OCI-LY3 (cell line): ENCODE measurements at regions not wholly inside any gene's neighbourhood (a gene's known extent, or its start where the extent isn't known, plus 50 kb on each side); places are given as distances from the start of the nearest gene placed in this dataset.

ENCODE experiments used
- H2AFZ ChIP-seq: fragments of 200-600, 300-600 bp; shearing (Covaris generic); 2 replicates; pipeline ENCODE4 v1.6.0; 2014; ENCODE audit warnings: antibody characterized with exemption, low read depth, low read length
- H3K27ac ChIP-seq: fragments of 200-600, 300-600 bp; sonication (generic); 2 replicates; pipeline ENCODE4 v1.5.1; 2014; ENCODE audit warnings: mild to moderate bottlenecking, low read length, moderate library complexity, mixed read lengths
- H3K27me3 ChIP-seq: fragments of 200-600, 300-600 bp; sonication (generic); 2 replicates; pipeline ENCODE4 v1.6.1; 2014; ENCODE audit warnings: low read depth, low read length, mixed read lengths
- H3K36me3 ChIP-seq: fragments of 200-600, 300-600 bp; sonication (generic); replicated peaks from 2 replicates; pipeline ENCODE3; 2014; ENCODE audit warnings: low read depth, low read length, mixed read lengths
- H3K4me1 ChIP-seq: fragments of 300-600, 200-600 bp; sonication (generic); 2 replicates; pipeline ENCODE4 v1.6.1; 2014; ENCODE audit warnings: low read length, mixed read lengths
- H3K4me2 ChIP-seq: fragments of 200-600, 300-600 bp; sonication (generic); 2 replicates; pipeline ENCODE4 v1.6.1; 2014; ENCODE audit warnings: low read length, mixed read lengths
- H3K4me3 ChIP-seq: fragments of 300-600, 200-600 bp; sonication (generic); 2 replicates; pipeline ENCODE4 v1.5.1; 2014; ENCODE audit warnings: antibody characterized with exemption, mild to moderate bottlenecking, low read length, moderate library complexity
- H3K79me2 ChIP-seq: fragments of 300-600, 200-600 bp; shearing (Covaris generic); 2 replicates; pipeline ENCODE4 v1.6.1; 2014; ENCODE audit warnings: mild to moderate bottlenecking, low read length, mixed read lengths
- H3K9ac ChIP-seq: fragments of 300-600, 200-600 bp; shearing (Covaris generic); 2 replicates; pipeline ENCODE4 v1.6.0; 2014; ENCODE audit warnings: mild to moderate bottlenecking, low read length, moderate library complexity
- H3K9me3 ChIP-seq: fragments of 200-600, 300-600 bp; shearing (Covaris generic); 2 replicates; pipeline ENCODE4 v1.6.1; 2014; ENCODE audit warnings: low read length, mixed read lengths; ENCODE audit not compliant: insufficient read depth
- H4K20me1 ChIP-seq: fragments of 200-600, 300-600 bp; sonication (generic); 2 replicates; pipeline ENCODE4 v1.6.1; 2016; ENCODE audit warnings: low read length, mixed read lengths; ENCODE audit not compliant: insufficient read depth
- CTCF ChIP-seq: fragments of 200-600, 300-600 bp; sonication (generic); IDR thresholded peaks from 2 replicates; pipeline ENCODE4 v1.5.1; 2014; ENCODE audit warnings: antibody characterized with exemption, low read length, low read depth
- EZH2phosphoT487 ChIP-seq: fragments of 200-600 bp; shearing (Covaris generic); IDR thresholded peaks from 2 replicates; pipeline ENCODE4 v1.6.1; 2018; ENCODE audit warnings: antibody characterized with exemption, mixed run types, low read depth

GRCh38 chr13:23513455-23513854 is 56.8 kb upstream of the TNFRSF19 start:
- no peaks in the 10 kb centered on the region for H3K36me3 ChIP-seq
- H2AFZ ChIP-seq, result no peak overlapping the region
- H3K9ac ChIP-seq, result no peak overlapping the region
- no peaks in the 10 kb centered on the region for H3K9me3 ChIP-seq
- no peaks in the 10 kb centered on the region for H3K79me2 ChIP-seq
- peaks cover 60% of the 10 kb centered on the region for H3K27me3 ChIP-seq
- TF ChIP-seq EZH2phosphoT487, result no peak
- no peak overlapping the region for H3K4me2 ChIP-seq
- no peaks in the 10 kb centered on the region for H3K4me1 ChIP-seq
- H3K4me3 ChIP-seq, result no peak overlapping the region
- no peaks in the 10 kb centered on the region for H4K20me1 ChIP-seq
- H3K27ac ChIP-seq, result no peak overlapping the region

- Histone ChIP-seq H4K20me1 (no peaks in the 10 kb centered on the region), H3K79me2 (no peaks in the 10 kb centered on the region), H3K27ac (no peak overlapping the region), H3K4me2 (no peak overlapping the region), H3K36me3 (no peaks in the 10 kb centered on the region), H3K4me1 (no peaks in the 10 kb centered on the region), H2AFZ (no peak overlapping the region), H3K9me3 (no peaks in the 10 kb centered on the region), H3K27me3 (peaks cover 65% of the 10 kb centered on the region), H3K9ac (no peak overlapping the region), H3K4me3 (no peak overlapping the region)
- no peak for TF ChIP-seq CTCF
- TF ChIP-seq EZH2phosphoT487, result no peak
Measured at GRCh38 chr13:23514076-23514475, 56.1 kb upstream of the TNFRSF19 start.

GRCh38 chr13:23515116-23515515 is 55.1 kb upstream of the TNFRSF19 start:
- no peak overlapping the region for H3K4me3 ChIP-seq
- no peaks in the 10 kb centered on the region for H3K79me2 ChIP-seq
- H3K36me3 ChIP-seq, result no peaks in the 10 kb centered on the region
- H3K27me3 ChIP-seq, result peaks cover 60% of the 10 kb centered on the region
- TF ChIP-seq EZH2phosphoT487 (no peak), CTCF (no peak)
- no peaks in the 10 kb centered on the region for H3K4me1 ChIP-seq
- no peak overlapping the region for H3K4me2 ChIP-seq
- H2AFZ ChIP-seq, result no peak overlapping the region
- H4K20me1 ChIP-seq, result no peaks in the 10 kb centered on the region
- no peak overlapping the region for H3K27ac ChIP-seq
- no peak overlapping the region for H3K9ac ChIP-seq
- H3K9me3 ChIP-seq, result no peaks in the 10 kb centered on the region

GRCh38 chr13:23516190-23516589 is 54.0 kb upstream of the TNFRSF19 start:
- Histone ChIP-seq H3K4me3 (no peak overlapping the region), H3K79me2 (no peaks in the 10 kb centered on the region), H4K20me1 (no peaks in the 10 kb centered on the region), H2AFZ (no peak overlapping the region), H3K36me3 (no peaks in the 10 kb centered on the region), H3K4me1 (no peaks in the 10 kb centered on the region), H3K27ac (no peak overlapping the region), H3K27me3 (peaks cover 55% of the 10 kb centered on the region), H3K9ac (no peak overlapping the region), H3K4me2 (no peak overlapping the region), H3K9me3 (no peaks in the 10 kb centered on the region)
- TF ChIP-seq CTCF (no peak), EZH2phosphoT487 (no peak)

GRCh38 chr13:23516702-23517101 is 53.5 kb upstream of the TNFRSF19 start:
- no peaks in the 10 kb centered on the region for H3K9me3 ChIP-seq
- no peak for TF ChIP-seq EZH2phosphoT487
- TF ChIP-seq CTCF, result no peak
- no peak overlapping the region for H2AFZ ChIP-seq
- no peaks in the 10 kb centered on the region for H3K79me2 ChIP-seq
- H3K4me1 ChIP-seq, result no peaks in the 10 kb centered on the region
- no peaks in the 10 kb centered on the region for H3K36me3 ChIP-seq
- H3K4me2 ChIP-seq, result no peak overlapping the region
- H4K20me1 ChIP-seq, result no peaks in the 10 kb centered on the region
- peaks cover 54% of the 10 kb centered on the region for H3K27me3 ChIP-seq
- no peak overlapping the region for H3K27ac ChIP-seq
- no peak overlapping the region for H3K9ac ChIP-seq
- no peak overlapping the region for H3K4me3 ChIP-seq
